Left cardiac atrium (tissue), 4 donors: ENCODE measurements at regions not wholly inside any gene's neighbourhood (a gene's known extent, or its start where the extent isn't known, plus 50 kb on each side); places are given as distances from the start of the nearest gene placed in this dataset.

Experiments used
- ATAC-seq, 2 donors: fragments of 200-7000 bp; cut with Tn5 transposase; one replicate each; pipeline ENCODE4 v1.9.1; 2020; ENCODE audit warnings: mild to moderate bottlenecking in 2 of 2, moderate library complexity in 2 of 2
- DNase-seq: peaks from one replicate; pipeline ENCODE4 v3.0.0-alpha.2; 2020
- intact Hi-C, 2 donors: fragments of 100-400 bp; cut with DNase I; formaldehyde crosslinking; loops; one replicate each; pipeline versions ENCODE4 v1.14.1 to v1.15.1; 2022 to 2023
- donor health status: DM: no; HTN: yes; CAD: no.
- donor health status: DM: no; HTN: yes; CAD: no; lungs with severe emphysema.
- donor health status: DM: yes; HTN: yes; CAD: no.
- donor health status: Dilated cardiomyopathy.

GRCh38 chr1:235013512-235013911, 115.1 kb downstream of the TOMM20 start:
- ATAC-seq (peak in 1 of 2 donors; percentile 7), DNase-seq (no peak)
- intact Hi-C loops = no loop called here

GRCh38 chr1:235012436-235013210, 116.0 kb downstream of the TOMM20 start:
- DNase-seq (no peak), ATAC-seq (peak in 1 of 2 donors; percentile 12)
- intact Hi-C loops = no loop called here

DNA sequence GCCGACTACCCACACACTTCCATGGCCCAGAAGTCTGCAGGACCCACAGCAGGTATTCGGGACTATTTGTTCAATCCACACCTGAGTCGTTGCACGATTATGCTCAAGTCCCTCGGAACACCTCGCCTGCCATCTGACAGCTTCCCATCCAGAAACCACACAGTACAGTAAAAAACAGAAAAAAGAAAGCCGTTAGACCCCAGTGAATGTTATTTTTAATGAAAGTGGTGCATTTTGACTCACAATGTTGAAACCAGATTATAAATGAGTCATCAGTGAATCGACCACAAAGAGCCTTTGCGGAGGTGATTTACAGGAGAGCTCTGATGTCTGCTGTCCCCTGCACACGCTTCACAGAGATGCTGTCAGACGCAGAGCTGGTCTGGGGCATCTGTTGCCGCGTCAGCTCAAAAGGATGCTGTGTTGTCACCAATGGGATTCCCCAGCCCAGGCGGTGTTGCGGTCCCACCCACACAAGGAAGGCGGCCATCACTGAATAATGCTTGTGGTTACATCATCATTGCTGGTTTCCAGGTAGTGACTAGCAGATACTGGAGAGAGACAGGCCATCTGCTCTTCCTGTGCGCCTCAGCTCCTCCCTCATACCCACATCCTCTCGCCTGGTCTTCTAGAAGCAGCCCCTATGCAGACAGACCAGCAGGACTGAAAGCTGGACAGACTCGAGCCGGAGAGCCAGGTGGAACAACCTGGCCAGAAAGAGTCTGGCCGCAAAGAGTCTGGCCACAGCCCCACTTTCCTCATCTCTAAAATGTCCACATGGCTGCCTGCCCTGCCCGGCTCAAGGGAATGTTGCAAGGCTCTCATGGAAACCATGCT, 116.8 kb downstream of the TOMM20 start:
- ATAC-seq = peak; percentile 88
- intact Hi-C loops = no loop called here
- peak; percentile 71 for DNase-seq

DNA sequence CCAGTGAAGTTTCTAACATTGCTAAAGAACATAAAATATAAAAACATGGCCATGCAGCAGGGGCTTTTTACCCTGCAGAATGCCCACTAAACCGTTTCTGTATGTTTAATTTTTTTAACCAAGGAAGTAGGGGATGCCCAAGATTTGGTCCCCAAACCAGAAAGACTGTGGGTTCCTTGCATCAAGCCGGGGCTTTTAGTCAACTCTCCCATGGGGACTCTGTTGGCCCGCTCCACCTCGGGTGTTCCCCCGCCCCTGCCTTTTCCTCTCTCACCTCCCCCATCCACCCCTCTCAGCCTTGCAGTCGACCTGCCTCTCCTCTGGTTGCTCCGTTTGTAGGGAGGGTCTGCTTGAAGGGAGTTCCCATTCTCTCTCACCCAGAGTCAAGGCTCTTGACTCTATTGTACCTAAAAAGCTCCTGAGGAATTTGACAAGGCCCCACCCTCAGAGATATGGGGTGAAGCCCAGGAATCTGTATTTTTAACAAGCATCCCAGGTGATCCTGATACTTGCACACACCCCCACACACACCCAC, 117.5 kb downstream of the TOMM20 start:
- DNase-seq (no peak), ATAC-seq (no peak)
- intact Hi-C loops = no loop called here

DNA sequence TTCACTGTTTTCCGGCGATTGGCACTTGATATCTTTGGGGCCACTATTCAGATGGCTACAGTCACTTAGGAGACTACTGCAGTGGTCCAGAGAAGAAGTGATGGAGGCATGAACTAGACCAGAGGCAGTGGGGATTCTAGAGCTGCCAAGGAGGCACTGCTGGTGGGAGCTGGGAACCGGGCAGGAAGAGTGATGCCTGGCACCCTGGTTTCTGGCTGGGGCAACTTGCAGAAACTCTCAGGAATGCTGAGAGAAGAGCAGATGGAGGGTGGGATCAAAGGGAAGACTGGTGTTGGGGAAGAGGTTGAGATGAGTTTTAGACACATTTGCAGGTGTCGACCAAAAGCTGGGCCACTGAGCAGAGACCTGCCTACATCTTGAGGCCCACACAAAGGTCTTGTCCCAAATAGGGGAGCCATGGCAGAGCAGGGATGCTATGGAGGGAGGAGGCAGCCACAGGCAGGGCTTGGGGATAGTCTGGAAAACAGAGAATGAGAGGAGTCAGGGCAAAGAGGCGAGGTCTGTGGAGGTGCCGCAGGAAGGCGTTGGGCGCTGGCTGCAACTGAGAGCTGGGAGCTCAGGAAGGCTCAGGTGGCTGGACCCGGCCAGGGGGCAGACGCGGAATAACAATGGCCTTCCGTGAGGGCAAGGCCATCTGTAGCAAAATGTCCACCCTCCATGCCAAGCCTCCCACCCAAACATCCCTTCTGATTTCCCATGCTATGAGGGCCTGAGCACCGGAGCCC, 118.9 kb downstream of the TOMM20 start:
- no peak for DNase-seq
- intact Hi-C loops = no loop called here
- no peak for ATAC-seq

GRCh38 chr1:235009074-235009473, 119.6 kb downstream of the TOMM20 start:
- no peak for ATAC-seq
- no peak for DNase-seq
- intact Hi-C loops = no loop called here

DNA sequence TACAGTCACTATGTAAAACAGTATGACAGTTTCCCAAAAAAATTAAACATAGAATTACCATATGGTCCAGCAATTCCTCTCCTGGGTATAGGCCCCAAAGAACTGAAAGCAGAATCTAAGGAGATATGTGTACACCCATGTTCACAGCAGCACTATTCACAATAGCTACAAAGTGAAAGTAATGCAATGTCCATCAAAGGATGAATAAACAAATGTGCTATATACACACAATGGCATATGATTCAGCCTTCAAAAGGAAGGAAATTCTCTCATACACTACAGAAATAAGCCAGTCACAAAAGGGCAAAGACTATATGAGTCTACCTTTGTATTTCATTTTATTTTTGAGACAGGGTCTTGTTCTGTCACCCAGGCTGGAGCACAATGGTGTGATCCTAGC, 120.4 kb downstream of the TOMM20 start:
- no peak for ATAC-seq
- intact Hi-C loops = no loop called here
- no peak for DNase-seq

DNA sequence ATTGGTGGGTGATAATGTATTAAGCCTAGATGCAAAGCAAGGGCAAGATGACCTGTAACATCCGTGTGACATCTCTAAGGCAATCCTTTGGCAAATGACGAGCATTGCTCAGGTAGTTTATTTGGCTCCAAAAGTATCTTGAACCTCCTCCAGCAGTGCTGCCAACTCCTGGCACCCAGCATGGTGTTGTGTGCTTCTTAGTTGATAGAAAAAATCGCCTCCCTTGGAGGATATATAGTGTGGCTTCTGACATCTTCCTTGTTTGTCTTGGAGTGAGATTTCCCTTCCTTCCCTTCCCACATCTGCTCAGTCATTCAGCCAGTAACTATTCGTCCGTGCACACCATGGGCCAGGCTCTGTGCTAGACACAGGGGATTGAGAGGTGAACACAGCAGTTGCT, 121.8 kb downstream of the TOMM20 start:
- ATAC-seq (no peak), DNase-seq (no peak)
- intact Hi-C loops = no loop called here

- no peak for ATAC-seq
Measured at GRCh38 chr1:235006132-235006721, 122.4 kb downstream of the TOMM20 start.

DNA sequence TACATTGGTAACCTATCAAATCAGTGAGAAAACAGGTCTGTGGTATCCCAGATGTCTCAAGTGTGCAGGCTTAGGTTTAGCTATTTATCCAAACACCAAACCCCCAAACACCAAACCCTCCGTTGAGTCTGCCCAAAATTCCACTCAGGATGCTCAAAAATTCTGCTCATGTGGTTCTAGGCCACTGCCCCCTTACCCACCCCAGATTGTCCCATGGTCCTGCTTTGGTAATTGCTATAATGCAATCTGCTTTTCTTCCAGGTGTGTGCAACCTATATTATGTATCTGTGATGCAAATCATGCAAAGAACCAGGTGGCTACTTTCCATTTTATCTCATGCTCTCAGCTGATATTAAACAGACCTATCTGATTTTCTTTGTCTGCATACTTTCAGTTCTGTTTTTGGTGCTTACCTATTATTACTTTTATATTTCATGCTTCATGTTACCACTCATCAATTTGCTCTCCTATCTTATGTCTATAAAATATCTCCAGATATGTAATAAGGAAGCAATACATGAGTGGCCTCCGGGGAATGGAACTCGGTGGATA, 123.7 kb downstream of the TOMM20 start:
- intact Hi-C loops = loop anchor here in 1 of 2 donors (5.0 kb wide), 1 partner anchor 72 kb away; no protein-coding TSS in a partner anchor
- DNase-seq (no peak), ATAC-seq (no peak)

More at GRCh38 chr1:235006132-235006721, 122.4 kb downstream of the TOMM20 start:
- intact Hi-C loops = no loop called here
- no peak for DNase-seq

DNA sequence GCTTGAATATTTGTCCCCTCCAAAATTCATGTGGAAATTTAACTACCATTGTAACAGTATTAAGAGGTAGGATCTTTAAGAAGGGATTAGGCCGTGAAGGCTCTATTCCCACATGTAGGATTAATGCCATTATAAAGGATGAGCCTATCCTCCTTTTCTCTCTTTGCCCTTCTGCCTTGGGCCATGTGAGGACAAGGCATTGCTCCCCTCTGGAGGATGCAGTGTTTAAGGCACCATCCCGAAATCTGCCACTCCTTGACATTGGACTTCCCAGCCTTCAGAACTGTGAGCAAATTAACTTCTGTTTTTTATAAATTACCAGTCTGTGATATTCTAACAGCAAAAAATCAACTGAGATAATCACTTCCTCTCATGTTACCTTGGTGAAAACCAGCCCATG, 124.4 kb downstream of the TOMM20 start:
- ATAC-seq (no peak), DNase-seq (no peak)
- intact Hi-C loops = loop anchor here in 1 of 2 donors (5.0 kb wide), 1 partner anchor 73 kb away; no protein-coding TSS in a partner anchor

DNA sequence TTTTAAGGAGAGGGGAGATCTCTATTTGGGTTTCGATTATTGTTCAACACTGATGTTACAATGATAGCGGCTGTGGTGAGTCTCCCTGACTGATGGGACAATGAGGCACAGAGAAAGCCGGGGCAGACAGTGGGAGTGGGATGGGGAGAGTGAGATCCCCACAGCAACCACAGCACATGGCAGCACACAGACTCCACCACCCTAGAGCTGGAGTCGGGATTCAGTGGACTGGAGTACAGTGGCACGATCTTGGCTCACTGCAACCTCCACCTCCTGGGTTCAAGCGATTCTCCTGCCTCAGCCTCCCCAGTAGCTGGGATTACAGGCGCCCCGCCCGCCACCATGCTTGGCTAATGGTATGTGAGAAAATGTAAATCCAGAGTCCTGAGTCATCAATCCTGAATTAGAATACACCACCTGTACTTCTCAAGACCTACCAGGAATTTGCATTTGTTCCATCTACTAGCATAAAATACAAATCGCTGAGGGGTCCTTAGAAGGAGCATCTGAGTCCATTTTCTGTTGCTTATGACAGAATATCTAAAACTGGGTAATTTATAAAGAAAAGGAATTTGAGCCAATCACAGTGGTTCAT, 125.8 kb downstream of the TOMM20 start:
- ATAC-seq = no peak
- intact Hi-C loops = loop anchor here in 1 of 2 donors (5.0 kb wide), 1 partner anchor 74 kb away; no protein-coding TSS in a partner anchor
- no peak for DNase-seq

DNA sequence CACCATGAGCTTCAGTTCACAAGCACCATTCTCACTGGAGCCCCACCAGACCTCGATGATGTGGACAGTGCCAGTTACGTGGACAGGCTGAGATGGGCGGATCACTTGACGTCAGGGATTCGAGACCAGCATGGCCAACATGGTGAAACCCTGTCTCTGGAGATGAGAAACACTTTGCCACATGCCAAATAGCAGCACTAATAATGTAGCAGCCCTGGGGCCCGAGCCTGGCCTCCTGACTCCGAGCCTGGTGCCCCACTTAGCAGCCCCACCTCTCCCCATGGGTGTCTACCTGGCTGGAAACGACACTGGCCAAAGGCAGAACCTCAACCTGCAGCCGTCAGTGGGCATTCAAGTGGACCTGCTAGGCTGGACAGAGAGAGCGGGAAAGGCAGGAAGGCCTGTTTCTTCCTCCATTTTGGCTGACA, 129.1 kb downstream of the TOMM20 start:
- ATAC-seq (no peak), DNase-seq (no peak)
- intact Hi-C loops = loop anchor here (5.0 to 10.0 kb wide), 4 partner anchors 82 to 392 kb away; no protein-coding TSS in a partner anchor

- peak; percentile 12 to 53 for ATAC-seq
- peak; percentile 75 for DNase-seq
- intact Hi-C loops = loop anchor here (2.0 to 10.0 kb wide), 5 partner anchors 77 to 391 kb away; no protein-coding TSS in a partner anchor
Measured at GRCh38 chr1:234997896-234998741, 130.5 kb downstream of the TOMM20 start.

GRCh38 chr1:234997201-234997895, 131.3 kb downstream of the TOMM20 start:
- peak; percentile 99 for DNase-seq
- intact Hi-C loops = loop anchor here (2.0 to 10.0 kb wide), 5 partner anchors 77 to 390 kb away; no protein-coding TSS in a partner anchor
- peak; percentile 95 to 96 for ATAC-seq

DNA sequence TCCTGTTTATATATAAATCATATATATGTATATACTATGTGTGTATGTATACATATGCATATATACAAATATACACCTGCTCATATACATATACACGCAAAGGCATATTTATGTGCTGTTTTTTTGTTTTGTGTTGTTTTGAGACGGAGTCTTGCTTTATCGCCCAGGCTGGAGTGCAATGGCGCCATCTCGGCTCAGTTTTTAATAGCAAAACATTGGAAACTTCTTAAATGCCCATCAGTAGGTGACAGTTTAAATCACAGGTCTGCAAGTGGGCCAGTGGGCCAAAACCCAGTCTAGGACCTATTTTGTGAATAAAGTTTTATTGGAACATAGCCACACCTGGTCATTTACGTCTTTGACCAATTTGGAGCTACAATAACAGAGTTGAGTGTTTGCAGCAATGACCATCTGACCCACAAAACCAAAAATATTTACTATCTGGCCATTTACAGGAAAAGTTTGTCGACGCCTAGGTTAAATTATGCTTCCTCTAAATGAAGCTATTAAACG, 132.3 kb downstream of the TOMM20 start:
- intact Hi-C loops = loop anchor here (2.0 to 10.0 kb wide), 5 partner anchors 78 to 389 kb away; no protein-coding TSS in a partner anchor
- DNase-seq (no peak), ATAC-seq (no peak)
